DMS153 (cell line): ENCODE measurements at regions not wholly inside any gene's neighbourhood (a gene's known extent, or its start where the extent isn't known, plus 50 kb on each side); places are given as distances from the start of the nearest gene placed in this dataset.
A peak's percentile ranks its signal among the peaks of the same experiment; 100 is the strongest.
"Not testable (repeated sequence)": the region's sequence is repeated elsewhere in the genome, so short reads cannot be mapped to it uniquely, and the experiment has no call there.

Source experiments
- DNase-seq: peaks from one replicate; lab custom pipeline; 2025; lab: John Stamatoyannopoulos, UW

GRCh38 chr20:20795119-20795518, 82.7 kb upstream of the RALGAPA2 start:
- DNase-seq: no peak

DNA sequence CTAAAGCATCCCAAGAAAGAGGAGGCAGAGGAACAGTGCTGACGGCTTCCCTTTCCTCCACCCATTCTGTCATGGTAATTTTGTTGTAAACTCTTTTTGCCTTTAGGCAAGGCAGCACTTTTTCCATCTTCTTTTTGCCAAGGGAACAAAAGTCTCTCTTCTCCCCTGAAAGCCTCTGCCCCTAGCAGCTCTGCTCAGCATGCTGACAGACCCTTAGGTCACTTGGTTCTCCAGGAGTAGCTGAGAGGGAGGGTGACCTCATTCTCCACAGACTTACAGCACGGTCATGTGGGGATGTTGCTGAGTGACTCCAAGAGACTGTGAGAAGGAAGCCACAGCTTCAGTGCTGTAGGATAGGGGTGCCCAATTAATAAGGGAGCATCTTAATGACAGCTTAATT, 81.1 kb upstream of the RALGAPA2 start:
- no peak for DNase-seq

DNA sequence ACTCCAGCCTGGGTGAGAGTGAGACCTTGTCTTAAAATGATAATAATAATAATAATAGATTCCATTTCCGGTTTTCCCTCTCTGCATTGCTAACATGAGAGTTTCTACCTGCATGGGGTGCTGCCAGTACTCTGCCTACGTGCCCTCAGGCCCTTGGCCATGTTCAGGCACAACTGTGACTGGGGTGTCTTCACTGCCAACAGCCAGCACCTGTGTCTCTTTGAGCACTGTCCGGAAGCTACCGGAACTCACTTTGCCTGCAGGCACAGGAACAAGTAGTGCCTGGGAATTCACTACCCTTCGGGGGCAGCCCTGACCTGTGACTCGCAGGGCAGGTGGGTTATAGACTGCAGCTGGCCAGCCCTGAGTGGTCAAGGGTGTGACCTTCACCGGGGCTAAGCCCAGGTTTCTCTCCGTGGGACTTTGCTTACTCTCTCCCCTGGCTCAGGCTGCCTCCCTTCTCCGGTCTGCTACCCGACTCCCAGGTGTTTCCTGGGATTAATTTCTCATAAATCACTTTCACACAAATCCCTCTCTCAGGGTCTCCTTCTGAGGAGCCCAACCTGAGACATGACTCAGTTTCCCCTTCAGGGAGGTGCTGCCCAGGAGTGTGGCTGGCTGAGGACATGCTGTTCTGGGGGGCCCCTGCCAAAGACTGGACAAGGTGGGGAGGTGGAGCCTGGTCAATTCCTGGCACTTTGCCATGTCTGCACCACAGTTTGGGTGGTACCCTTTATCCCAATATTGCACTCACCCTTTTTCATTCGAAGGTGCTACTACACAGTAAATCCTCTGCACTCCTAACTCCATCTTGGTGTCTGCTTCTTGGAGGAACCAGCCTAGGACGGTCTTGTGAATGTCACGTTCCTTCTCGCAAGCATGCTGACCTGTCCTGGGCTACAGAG, 79.5 kb upstream of the RALGAPA2 start:
- DNase-seq: no peak

DNA sequence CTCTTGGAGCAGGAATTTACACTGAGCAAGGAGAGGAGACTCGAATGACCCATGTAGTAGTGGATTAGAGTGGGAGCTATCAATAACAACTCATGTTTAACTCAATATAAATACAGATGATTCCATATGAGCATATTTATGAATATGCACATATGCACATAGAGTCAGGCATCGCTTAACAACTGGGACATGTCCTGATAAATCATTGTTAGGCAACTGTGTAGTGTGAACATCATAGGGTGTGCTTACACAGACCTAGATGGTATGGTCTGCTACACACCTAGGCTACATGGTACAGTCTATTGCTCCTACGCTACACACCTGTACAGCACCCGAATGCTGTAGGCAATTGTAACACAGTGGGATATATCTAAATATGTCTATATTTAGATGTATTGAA, 75.9 kb upstream of the RALGAPA2 start:
- no peak for DNase-seq

- no peak for DNase-seq
Observed at GRCh38 chr20:20786428-20786827, 74.0 kb upstream of the RALGAPA2 start.

DNA sequence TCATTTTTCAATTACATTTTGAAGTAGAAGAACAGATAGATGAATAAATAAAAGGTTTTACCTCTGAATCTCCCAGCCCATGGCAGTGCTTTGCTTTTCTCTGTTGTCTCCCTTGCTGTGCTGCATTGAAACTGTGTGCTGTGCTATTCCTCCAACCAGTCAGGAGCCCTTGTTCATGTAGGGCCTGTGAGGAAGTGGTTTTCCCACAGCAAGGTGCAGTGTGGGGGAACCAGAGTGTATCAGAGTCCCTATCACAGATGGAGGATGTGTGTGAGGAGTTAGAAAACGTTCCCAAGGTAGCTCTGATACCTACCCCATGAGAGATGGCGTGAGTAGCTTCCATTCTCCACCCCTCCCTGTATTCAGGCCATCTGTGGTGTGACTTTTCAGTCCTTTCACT, 72.8 kb upstream of the RALGAPA2 start:
- DNase-seq: no peak

GRCh38 chr20:20784450-20784849, 72.0 kb upstream of the RALGAPA2 start:
- DNase-seq: not testable (repeated sequence)

DNA sequence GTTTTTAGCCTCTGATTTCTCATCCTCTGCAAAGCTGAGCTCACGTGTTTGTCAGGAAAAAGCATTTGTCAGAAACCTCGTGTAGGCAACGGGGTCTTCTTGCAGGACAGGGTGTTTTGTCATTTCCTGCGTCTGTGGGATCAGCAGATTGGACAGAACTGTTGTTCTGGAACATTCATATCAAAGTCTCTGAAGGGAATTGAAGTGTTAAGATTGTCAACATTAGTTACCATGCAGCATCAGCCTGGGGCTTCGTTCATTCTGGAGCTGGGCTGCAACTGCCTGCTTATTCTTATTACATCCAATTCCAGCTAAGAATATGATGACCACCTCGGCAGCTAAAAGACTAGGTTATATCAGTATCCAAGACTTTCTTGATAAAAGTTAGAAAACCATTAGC, 71.0 kb upstream of the RALGAPA2 start:
- DNase-seq: no peak

GRCh38 chr20:20782755-20783154, 70.3 kb upstream of the RALGAPA2 start:
- DNase-seq: no peak

GRCh38 chr20:20782231-20782630, 69.8 kb upstream of the RALGAPA2 start:
- no peak for DNase-seq

- no peak for DNase-seq
Observed at GRCh38 chr20:20781029-20781428, 68.6 kb upstream of the RALGAPA2 start.

- DNase-seq: peak; percentile 62
Observed at GRCh38 chr20:20780127-20780824, 67.8 kb upstream of the RALGAPA2 start.

GRCh38 chr20:20778676-20779075, 66.2 kb upstream of the RALGAPA2 start:
- DNase-seq: no peak

DNA sequence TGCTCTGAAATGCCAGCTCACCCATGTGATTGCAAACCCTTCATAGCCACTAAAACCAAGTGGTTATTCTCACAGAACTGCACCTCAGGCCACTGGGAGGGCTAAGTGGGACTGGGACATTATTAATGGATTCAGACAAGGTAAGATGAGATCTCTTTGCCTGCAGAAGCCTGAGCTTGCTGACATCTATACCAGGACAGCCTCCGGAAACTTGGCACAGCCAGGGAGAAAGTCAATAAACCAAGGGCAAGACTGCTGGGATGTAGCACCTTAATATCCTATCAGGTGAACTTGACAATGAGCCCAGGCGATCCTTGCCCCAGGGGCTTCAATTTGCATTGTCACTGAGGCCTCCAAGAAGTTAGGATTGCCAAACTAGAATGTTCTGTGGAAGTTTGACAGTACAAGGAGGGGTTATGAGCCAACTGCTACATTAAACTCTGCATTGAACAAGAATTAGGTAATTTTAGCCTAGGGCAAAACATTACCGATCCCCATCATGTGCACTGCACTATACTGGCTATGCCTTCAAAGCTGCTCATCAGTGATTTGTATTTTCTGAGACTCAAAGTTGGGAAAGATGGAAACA, 60.1 kb upstream of the RALGAPA2 start:
- no peak for DNase-seq

DNA sequence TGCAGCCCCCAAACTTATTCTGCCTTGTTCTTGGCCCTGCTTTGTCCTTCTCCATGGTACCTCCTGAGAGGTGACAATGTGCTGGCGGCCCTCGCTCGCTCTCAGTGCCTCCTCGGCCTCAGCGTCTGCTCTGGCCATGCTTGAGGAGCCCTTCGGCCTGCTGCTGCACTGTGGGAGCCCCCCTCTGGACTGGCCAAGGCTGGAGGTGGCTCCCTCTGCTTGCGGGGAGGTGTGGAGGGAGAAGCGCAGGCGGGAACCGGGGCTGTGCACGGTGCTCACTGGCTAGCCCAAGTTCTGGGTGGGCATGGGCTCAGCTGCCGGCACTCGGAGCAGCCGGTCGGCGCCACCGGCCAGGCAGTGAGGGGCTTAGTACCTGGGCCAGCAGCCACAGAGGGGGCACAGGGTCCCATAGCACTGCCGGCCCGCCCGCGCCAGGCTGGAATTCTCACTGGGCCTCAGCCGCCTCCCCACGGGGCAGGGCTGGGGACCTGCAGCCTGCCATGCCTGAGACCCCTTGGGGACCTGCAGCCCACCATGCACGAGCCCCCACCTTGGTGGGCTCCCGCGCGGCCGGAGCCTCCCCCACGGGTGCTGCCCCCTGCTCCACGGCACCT, 55.9 kb upstream of the RALGAPA2 start:
- no peak for DNase-seq

DNA sequence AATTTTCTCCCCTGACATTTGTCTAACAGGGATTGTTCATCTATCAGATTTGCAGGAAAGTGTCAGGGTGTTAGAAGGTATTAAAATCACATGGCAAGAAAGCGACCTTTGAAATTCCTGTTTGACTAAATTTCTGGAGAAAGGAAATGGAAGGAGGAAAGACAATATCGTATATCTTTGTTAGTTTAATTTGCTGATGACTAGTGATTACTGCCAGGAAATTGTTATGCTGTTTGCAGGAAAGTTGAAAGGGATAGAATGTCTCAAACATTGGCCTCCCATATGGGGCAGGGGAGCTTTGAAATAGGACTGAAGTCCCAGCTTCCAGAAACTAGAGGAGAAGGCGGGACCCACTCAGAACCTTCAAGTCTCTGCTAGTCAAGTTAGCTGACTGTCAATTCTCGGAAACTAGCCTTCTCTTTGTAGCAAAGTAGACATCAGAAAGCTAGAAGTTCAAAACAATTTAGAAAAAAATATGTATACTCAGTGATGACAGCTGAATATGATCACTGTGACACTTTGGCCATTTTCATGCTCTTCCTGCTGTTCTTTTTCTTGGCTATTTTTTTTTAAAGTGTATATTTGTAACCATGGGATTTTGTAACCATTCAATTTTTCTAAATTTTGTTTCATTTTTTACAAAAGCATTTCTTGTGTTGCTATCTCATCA, 53.4 kb upstream of the RALGAPA2 start:
- no peak for DNase-seq

DNA sequence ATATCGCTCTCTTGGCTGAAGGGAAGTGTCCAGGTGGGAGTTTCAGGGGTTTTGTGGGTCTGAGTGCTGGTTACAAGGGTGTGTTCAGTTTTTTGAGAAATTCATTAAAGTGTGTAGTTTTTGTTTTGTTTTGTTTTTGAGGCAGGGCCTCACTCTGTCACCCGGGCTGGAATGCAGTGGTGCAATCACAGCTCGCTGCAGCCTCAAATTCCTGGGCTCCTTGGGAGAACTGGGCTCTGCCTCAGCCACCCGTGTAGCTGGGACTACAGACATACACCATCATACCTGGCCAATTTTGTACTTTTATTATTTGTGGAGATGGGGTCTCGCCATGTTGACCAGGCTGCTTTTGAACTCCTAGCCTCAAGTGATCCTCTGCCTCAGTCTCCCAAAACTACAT, 51.2 kb upstream of the RALGAPA2 start:
- DNase-seq: no peak
